ENCODE measurements at regions not wholly inside any gene's neighbourhood (a gene's known extent, or its start where the extent isn't known, plus 50 kb on each side); places are given as distances from the start of the nearest gene placed in this dataset.

DNA sequence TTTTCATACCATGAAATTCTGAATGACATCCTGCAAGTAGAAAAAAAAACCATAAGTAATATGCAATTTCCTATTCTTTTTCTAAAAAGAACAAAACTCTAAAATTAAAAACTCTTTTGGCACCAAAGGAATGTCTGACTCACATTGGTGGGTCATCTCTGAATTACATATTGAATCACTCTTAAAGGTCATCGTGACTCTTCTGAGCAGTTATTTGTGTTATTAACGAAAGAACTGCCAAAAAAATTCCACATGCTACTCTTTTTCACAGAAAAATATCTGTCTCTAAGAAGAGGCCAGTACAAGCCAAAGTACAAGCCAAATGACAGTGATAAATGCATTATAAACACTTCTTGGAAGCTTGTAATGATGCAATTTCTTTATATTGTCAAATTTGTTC, 282.2 kb downstream of the GUCY2F start:
- Histone ChIP-seq H4K20me1 (ENCODE audit: control insufficient read depth, insufficient read depth, insufficient read length) (no peaks in the 10 kb centered on the region), H3T11ph (ENCODE audit: low read length) (no peak overlapping the region), H3K23ac (ENCODE audit: insufficient read length, low read depth, low read length) (no peak overlapping the region), H3K4me1 (ENCODE audit: insufficient read depth, low read length) (no peaks in the 10 kb centered on the region), H2BK20ac (ENCODE audit: low read depth, low read length, poor library complexity, severe bottlenecking) (no peak overlapping the region), H2AK5ac (ENCODE audit: insufficient read length, low read length) (no peak overlapping the region), H2BK15ac (ENCODE audit: low read depth, low read length) (no peak overlapping the region), H3K4me2 (ENCODE audit: insufficient read depth, insufficient read length, low read length) (no peak overlapping the region), H3K14ac (ENCODE audit: insufficient read depth, low read length) (no peak overlapping the region), H3K56ac (ENCODE audit: insufficient read length, low read depth, low read length) (no peak overlapping the region), H3K27ac (ENCODE audit: insufficient read length, low read depth, low read length) (no peak overlapping the region), H3K18ac (ENCODE audit: insufficient read length, low read depth, low read length) (no peak overlapping the region), H4K5ac (ENCODE audit: insufficient read length, low read depth, low read length) (no peak overlapping the region), H3K9ac (ENCODE audit: extremely low read depth, insufficient read length, low read length) (no peak overlapping the region), H2AFZ (ENCODE audit: low read length) (no peak overlapping the region), H3K23me2 (ENCODE audit: insufficient read length, low read depth, low read length, poor library complexity, severe bottlenecking) (no peaks in the 10 kb centered on the region), H2BK12ac (ENCODE audit: insufficient read length, low read depth, low read length) (no peak overlapping the region), H3K27me3 (ENCODE audit: insufficient read depth, low read length) (no peaks in the 10 kb centered on the region), H4K91ac (ENCODE audit: insufficient read length, low read depth, low read length) (no peak overlapping the region), H3K79me1 (ENCODE audit: insufficient read depth, low read depth, low read length, poor library complexity, severe bottlenecking) (no peaks in the 10 kb centered on the region), H2BK5ac (ENCODE audit: insufficient read length, low read length) (no peak overlapping the region), H2BK120ac (ENCODE audit: low read depth, low read length, poor library complexity, severe bottlenecking) (no peak overlapping the region), H3K9me3 (ENCODE audit: control insufficient read depth, low read depth, low read length) (no peaks in the 10 kb centered on the region), H4K8ac (replicated peaks; ENCODE audit: insufficient read length, low read depth, low read length) (no peak overlapping the region), H3K4ac (ENCODE audit: low read depth, low read length) (no peak overlapping the region), H3K79me2 (ENCODE audit: insufficient read depth, low read length) (no peaks in the 10 kb centered on the region)
- Mint-ChIP-seq H3K27ac (no peak overlapping the region), H3K27me3 (ENCODE audit: low read depth) (no peaks in the 10 kb centered on the region; the same call in 1 of the 2 replicates), H3K9me3 (peaks cover 15 to 24% of the 10 kb centered on the region in 2 experiments; a peak in 4 of 5 replicates), H3K4me3 (no peak overlapping the region), H3K4me1 (peaks cover 0 to 7% of the 10 kb centered on the region in 2 experiments; a peak in 1 of 4 replicates), H3K36me3 (ENCODE audit: insufficient read depth in 1 of 3, low read depth in 3 of 3) (peaks cover 3 to 17% (median 13%) of the 10 kb centered on the region in 3 experiments; a peak in 6 of 7 replicates)
- no peak for DNase-seq
- WGBS (ENCODE audit: extremely low coverage, insufficient read length, low lambda C conversion rate), result no CpG with 5 or more reads among the region's 2 CpGs
- TF ChIP-seq, protein P1, sequence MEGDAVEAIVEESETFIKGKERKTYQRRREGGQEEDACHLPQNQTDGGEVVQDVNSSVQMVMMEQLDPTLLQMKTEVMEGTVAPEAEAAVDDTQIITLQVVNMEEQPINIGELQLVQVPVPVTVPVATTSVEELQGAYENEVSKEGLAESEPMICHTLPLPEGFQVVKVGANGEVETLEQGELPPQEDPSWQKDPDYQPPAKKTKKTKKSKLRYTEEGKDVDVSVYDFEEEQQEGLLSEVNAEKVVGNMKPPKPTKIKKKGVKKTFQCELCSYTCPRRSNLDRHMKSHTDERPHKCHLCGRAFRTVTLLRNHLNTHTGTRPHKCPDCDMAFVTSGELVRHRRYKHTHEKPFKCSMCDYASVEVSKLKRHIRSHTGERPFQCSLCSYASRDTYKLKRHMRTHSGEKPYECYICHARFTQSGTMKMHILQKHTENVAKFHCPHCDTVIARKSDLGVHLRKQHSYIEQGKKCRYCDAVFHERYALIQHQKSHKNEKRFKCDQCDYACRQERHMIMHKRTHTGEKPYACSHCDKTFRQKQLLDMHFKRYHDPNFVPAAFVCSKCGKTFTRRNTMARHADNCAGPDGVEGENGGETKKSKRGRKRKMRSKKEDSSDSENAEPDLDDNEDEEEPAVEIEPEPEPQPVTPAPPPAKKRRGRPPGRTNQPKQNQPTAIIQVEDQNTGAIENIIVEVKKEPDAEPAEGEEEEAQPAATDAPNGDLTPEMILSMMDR (conservative IDR thresholded peaks at IDR 0.05), result no peak
